Dedifferentiated amniotic fluid mesenchymal stem cell (primary cell): ENCODE measurements at regions not wholly inside any gene's neighbourhood (a gene's known extent, or its start where the extent isn't known, plus 50 kb on each side); places are given as distances from the start of the nearest gene placed in this dataset.

Experiments used
- DNase-seq: peaks from one replicate; pipeline ENCODE4 v3.0.0-alpha.2; 2016; ENCODE audit errors: extremely low spot score

DNA sequence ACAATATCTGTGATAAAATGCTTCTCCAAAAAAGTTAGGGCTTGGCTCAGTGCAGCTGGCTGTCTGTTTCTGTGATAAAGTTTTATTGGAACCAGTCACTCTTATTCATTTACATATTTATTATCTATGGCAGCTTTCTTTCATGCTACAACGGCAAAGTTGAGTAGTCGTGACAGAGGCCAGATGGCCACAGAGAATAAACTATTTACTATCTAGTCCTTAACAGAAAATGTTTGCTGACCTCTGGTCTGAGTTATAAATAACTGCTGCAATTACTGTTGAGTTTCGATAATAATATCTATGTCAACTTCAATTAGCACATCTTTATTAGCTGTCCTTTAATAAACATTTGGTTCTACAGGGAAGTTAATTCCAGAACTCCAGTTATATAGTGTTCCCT is 180.2 kb upstream of the RUNX1 start:
- no peak for DNase-seq

DNA sequence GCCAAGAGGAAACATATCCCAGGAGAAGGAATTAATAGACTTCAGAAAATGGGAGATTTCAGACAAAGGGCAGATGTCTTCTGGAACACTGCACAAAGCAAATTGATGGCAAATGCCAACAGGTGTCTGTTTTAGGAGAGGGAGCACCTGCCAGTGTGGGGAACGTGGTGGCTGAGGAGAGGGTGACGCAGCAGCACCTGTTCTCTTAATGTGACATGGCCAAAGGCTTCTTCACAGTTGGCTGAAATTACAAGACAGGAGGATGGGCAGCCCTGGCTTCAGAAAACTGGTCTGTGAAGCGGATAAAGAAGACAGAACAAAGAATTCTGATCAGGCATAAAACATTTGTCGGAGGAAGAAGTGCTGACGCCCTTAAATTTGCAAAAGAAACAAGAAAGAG is 178.7 kb upstream of the RUNX1 start:
- DNase-seq: no peak

DNA sequence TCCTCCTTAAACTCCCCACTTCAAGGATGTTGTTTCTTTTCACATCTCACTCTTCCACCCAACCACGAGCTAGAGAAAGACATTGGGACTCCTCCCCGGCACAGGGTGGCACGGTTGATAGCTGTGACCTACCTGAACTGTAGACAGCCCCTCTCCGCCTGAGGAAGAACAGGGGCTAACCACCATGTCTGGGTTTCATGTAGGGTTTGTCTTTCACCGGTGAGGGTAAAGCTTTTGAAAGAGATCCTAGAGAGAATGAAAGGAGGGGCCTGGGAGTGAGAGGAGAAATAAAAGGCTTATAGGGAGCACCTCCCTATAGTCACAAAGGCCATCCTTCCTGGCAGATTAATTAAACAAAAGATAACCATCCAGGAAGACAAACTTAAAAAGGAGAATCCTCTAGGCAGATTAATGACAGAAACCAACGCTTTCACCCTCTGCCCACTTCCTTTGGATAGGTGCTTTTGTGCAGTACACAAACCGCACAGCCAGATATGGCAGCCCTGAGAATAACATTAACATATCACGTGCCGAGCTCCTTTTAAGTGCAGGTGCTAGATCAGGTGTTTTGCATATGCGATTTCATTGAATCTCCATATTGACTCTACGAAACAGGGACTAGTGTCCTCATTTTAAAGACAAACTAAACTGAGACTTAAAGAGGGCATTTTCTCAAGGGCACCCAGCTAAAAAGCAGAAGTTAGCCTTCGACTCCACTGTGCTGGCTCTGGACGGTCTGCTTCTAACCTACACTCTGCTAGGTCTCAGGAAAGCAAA is 178.1 kb upstream of the RUNX1 start:
- DNase-seq: no peak

DNA sequence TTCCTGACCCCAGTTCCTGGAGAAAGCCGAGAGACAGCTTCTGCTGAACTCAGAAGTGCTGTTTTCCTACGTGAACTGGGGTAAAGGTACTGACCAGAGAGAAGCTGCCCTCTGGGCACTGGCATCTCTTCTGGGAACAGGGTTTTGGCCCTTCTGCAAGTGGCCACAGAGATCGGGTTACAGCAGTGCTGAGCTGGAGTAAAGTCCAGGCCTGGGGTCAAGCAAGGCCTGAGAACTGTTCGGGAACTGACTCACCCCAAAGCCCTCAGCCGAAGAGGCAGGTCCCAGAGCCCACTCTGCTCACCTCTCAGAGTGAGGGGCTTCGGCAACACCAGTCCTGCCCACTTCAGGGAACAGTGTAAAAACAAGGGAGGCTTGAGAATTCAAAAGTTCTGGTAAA is 177.2 kb upstream of the RUNX1 start:
- DNase-seq: peak; percentile 38

DNA sequence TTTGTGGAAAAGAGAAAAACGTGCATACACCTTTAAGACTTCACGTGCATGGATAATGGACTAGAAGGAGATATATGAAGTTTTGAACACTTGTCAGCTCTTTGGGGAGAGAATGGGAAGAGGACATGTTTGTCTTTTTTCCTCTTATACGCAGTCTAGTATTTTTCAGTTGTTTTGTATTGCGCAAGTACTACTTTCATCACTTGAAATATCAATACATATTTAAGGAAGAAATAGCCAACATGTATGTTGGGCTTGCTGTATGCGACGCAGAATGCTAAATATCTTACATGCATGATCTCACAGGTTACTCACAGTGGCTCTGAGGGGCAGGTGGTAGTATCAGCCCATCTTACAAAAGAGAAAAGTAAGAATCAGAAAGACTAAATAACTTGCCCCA is 176.5 kb upstream of the RUNX1 start:
- no peak for DNase-seq

DNA sequence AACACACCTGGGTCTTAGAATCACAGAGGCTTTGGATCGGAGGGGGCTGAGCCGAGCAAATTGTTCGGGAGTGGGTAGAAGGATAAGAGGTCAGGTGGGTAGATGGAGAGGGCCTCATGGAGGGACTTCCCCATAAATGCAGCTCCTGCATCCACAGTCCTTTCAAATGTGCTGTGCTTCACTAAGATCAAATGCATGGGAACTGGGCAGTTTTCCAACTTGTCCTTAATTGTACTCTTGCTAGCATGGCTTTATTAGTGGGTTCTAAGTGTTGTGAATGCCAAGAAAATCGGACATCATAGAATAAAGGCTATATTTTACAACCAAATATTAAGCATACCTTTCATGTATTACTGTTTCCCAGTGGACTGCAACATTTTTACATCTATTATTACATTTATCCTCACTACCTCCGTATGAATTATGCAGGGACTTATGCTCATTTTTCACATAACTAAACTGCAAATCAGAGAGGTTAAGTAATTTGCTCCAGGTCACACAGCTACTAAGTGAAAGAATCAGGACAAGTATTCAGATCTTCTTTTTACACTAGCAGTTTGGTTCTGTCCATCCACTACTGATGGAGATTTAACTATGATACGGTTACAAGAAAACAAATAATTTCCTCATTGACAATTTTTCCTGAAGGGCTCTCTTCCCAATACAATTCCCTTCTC is 174.5 kb upstream of the RUNX1 start:
- no peak for DNase-seq

DNA sequence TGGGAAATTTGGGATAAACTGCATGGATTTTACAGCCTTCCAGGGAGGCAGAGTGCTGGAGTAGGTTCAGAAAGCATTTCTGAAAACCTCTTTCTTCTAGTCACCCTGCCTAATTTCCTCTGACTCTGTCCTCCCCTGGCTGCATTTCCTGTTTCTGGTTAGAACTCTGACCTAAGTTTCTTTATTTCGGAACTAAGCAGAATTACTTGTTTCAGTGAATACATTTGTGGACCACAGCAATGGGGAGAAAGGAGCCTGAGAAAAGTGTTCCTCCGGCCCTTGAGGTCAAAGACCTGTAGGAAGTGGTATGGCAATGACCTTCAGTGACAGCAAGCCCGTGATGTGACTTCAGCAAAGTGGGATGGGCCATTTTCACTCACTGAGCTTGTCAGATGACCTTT is 173.4 kb upstream of the RUNX1 start:
- DNase-seq: no peak

DNA sequence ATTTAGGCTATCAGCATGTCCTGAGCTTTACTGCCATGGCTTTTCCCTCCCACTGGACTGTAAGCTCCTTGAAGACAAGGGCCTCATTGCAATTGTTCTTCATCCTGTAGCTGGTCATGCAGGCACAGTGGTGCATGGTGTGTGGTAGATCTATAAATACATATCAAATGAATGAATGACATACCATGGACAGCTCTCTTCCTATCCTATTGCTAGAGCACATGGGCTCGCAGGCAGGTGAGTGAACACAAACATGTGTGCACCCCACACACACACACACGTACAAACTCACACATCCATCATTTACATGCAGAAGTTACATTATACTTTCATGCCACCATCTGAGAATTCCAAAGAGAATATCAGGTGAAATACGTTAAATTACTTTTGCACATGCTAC is 172.9 kb upstream of the RUNX1 start:
- no peak for DNase-seq

DNA sequence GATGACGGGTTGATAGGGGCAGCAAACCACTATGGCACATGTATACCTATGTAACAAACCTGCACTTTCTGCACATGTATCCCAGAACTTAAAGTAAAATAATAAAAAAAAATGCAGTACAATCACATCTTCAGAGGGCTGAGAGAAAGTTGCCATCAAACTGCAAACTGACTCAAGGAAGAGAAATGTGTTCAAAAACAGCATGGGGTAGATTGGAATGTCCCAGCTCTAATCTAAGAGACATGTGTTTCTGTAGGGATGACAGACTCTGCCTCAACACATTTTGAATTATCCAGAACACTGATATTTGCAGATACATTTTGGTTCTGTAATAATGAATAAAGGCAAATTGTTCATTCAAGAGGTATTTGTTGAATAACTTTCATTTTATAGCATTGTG is 171.2 kb upstream of the RUNX1 start:
- DNase-seq: peak; percentile 55

DNA sequence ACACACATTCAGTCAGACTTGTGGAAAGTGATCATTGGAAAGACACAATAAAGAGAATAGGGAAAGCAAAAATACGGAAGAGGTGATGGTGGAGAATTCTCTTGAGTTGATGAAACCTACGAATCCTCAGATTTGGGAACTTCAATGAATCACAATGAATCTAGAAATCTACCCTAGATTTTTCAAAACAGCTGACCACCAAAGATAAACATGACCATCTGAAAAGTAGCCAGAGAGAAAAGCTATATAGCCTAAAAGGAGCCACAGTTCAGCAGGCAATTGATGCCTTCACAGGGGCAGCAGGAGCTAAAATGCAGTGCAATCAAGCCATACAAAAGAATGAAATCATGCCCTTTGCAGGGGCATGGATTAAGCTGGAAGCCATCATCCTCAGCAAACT is 170.6 kb upstream of the RUNX1 start:
- DNase-seq: no peak

DNA sequence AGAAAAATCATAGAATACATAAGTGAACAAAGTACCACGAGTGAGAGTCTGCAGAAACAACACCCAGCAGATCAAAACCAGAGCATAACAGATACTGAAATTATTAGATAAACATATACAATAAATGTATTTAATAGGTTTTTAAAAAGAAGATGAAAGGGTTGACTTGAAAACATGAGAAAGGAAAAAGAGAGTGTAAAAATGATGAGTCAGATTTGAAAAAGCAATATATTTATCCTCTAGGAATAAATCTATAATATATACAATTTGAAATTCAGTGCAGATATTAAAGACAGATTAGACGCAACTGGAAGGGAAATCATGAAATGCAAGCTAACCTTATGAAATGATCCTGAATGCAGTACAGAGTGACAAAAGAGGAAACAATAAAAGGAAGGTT is 170.2 kb upstream of the RUNX1 start:
- DNase-seq: no peak

DNA sequence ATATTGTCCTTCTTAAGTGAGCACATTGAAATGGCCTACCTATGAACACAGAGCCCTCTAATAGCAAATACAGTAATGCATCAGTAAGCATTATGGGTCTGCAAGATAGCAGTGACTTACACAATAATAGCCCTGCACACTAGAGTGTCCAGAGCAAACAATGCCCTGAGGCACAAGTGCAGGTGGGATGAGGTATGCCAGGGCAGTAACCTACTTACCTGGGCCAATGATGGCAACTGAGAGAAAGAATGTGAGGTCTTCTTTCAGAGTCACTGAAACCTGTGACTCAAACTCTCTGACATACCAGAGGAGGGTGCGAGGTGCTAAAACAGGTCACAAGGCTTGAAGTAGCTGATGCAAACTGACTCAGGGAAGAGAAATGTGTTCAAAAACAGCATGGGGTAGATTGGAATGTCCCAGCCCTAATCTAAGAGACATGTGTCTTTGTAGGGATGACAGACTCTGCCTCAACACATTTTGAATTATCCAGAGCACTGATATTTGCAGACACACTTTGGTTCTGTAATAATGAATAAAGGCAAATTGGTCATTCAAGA is 168.5 kb upstream of the RUNX1 start:
- DNase-seq: peak; percentile 79

DNA sequence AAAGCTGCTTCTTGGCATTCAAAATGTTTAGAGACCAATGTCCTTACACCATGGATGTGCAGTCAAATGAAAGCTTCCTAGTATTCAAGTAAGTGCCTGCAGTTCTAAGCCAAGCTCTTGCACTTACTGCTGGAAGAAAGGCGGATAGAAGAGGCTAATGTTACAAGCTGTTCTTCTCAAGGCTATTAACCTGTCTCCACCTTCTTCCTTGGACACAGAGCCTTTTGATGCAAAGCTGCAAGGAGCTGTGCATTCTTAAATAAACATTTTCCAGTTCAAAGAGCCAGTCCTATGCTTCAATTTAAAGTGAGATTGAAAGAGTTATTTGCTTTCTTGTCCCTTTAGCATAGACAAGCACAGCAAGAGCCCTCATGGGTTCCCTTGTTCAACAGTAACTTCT is 167.9 kb upstream of the RUNX1 start:
- no peak for DNase-seq

DNA sequence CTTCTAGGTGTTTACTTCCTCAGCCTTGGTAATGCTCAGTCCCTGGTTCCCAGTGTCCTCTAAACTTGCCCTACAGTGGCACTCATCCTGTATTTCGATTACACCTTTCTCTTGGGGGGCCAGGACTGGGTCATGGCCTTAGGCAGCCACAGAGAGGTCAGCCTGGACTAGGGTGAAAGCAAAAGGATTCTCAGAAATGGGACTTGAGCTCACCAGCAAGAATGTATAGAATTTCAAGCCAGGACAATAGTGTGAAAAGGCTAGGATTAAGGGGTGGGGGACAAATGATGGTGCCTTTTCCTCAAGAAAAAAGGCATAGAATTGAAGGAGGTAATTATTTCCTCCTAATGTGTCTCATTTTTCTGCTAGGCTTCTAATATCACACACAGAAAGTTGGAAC is 166.8 kb upstream of the RUNX1 start:
- DNase-seq: no peak

DNA sequence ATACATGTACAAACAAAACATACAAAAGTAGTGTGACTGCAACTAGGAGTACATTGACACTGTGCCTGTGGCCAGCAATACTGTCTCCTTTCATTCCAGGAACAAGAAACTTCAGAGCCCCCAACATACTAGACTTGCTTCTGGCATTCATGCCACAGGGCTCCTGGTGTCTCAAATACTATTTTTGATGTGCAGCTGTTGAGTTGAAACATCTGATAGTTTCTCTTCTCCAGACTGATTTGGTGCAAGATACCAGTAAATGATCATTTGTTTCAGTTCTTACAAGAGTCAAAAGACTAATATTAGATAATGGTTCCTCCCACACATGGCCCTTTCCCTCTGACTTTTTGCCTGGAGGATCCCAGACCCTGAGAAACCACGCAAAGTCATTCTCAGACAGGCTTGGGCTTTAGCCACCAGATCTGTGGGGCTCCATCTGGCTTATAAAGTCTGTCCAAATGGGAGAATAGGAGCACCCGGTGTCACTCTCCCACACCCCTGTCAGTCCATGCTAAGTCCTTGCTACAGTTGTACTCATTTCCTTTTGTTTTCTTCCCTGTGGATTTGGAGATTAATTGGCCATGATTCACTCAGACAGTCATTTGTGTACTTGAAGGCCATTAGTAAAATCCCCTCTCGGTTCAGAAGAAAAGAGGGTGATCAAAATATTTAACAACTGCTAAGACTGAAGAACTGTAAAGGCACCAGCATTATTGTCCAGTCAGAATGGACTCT is 163.5 kb upstream of the RUNX1 start:
- no peak for DNase-seq

DNA sequence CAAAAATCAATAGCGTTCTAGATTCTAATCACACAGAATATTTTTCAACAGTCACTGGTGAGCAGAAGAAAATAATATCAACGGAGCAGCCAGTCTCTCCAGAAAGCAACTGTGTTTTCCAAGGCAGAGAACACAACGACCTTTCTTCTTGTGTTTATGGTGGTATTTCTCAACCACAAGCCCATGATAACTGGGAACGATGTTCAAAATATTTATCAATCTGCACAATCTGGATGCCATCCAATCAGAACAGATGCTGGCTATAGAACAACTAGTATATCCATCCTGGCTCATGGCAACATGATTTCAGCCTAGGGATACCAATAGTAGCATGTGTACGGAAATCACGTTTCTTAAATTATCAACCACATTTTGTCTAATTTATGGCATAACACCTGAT is 162.7 kb upstream of the RUNX1 start:
- DNase-seq: no peak

DNA sequence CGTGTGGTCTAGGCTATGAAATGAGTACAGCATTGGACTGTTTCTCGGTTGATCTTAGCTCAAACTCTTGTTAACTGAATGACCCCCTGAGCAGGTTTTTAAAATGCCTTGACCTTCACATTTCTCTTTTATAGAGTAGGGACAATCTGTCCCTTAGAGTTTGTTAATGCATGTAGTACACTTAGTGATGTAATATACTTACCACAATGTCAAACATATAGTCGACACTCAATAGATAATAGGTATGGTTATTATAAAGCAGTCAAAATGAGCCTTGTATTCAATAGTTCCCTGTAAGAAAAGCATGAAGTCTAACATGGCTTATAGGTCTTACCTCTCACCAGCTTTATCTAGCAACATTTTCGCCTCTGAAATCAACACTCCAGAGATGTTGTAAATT is 161.0 kb upstream of the RUNX1 start:
- DNase-seq: no peak

DNA sequence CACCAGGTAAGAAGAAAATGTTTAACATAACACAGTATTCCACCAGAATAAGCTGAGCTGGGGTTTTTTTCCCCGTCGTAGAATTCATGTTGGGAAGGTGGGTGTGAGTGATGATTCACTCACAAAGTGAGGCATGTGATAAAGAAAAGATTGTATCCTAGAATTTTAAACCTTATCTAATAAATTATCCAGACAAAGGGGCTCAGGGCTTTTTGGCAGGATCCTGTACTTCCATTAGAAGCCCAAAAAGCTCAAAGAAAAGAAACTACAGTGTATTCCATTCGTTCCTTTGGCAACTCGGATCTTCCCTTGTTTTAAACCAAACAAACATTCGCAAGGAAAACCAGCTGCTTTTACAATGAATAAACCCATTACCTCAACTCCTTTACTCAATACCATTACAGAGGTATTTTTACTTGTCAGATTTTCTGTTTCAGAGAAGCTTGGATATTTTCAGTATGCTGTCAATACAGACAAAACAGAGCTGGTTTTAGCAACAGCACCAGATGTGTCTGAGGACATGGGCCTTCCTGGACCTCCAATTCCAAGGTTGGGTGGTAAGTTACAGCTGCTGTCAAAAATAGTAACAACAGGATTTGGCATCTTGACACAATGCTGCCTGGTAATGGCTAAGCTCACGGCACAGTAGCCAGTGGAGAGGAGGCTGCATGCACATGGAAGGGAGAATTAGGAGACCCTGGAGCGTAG is 159.9 kb upstream of the RUNX1 start:
- peak; percentile 68 for DNase-seq

DNA sequence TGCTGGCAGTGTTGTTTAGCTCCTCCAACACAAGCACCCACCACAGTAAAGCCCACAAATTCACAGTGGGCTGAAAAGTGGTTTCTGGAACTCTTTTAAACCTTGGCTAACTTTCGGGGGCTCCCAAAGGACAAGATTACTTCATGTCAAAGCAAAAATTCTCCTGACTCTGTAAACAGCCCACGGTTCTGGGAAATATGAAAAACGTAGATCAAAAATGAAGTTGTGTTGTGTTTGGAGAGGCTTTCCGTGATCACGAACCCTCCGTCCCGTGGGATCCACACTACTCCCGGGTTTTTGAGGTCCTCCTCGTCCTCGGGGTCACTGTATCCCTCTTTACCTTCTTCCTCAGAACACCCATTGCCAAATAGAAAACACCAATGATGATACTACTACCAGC is 159.0 kb upstream of the RUNX1 start:
- DNase-seq: no peak

DNA sequence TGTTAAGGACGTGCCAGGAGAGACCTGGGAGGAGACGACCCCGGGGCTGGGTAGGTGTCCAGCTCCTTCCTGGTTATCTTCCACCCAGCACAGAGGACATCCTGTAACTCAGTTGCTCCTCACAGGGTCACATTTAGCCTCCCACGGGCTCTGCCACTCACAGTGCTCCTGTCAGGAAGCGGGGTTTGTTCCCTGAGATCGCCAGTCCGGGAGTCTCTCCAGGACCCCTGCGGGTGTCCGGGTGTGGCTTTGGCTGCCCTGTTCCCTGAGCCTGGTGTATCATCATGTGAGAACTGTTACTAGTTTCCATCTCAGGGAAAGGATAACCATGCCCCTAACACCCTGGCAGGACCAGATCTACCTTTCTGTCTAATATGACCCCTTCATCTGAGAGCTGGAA is 158.2 kb upstream of the RUNX1 start:
- DNase-seq: no peak

DNA sequence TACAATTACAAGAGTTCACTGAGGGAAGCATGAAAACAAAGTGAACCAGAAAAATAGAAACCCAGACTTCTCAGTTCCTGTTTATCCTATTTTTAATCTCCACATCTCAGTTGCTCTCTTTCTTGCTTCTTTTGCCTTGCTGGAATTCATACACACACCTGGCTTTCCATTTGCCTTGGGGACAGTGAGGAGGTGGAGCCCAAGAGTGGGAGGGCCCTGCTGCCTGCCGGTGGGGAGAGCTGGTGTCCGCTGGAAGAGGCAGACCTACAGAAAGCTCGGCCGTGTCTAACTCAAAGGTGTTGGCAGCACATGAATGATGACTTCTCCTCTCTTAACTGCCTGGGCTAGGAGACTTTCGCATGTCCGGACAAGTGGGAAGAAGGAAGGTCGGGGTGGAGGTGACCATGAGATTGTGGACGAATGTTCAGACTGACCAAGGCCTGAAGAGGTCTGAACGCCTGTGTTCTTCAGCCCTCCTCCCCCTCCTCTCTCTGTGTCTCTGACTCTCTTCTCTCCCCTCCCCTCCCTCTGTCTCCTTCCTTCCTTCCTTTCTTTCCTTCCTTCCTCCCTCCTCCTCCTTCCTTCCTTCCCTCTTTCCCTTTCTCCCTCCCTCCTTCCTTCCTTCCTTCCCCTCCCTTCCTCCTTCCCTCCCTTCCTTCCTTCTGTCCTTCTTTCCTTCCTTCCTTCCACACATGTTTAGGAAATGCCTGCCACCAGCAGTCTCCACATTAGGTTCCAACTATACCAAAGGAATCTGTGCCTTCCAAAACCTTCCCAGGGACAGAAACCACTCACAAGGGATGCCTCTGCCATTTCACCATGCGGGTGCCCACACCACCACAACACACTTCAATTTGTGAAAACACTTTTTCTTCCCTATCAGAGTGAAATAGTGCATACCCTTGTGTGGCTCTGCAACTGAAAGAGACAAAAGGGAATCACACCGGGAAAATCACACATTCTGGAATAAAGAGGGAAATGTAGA is 157.3 kb upstream of the RUNX1 start:
- no peak for DNase-seq
